ENCODE measurements at regions not wholly inside any gene's neighbourhood (a gene's known extent, or its start where the extent isn't known, plus 50 kb on each side); places are given as distances from the start of the nearest gene placed in this dataset.

DNA sequence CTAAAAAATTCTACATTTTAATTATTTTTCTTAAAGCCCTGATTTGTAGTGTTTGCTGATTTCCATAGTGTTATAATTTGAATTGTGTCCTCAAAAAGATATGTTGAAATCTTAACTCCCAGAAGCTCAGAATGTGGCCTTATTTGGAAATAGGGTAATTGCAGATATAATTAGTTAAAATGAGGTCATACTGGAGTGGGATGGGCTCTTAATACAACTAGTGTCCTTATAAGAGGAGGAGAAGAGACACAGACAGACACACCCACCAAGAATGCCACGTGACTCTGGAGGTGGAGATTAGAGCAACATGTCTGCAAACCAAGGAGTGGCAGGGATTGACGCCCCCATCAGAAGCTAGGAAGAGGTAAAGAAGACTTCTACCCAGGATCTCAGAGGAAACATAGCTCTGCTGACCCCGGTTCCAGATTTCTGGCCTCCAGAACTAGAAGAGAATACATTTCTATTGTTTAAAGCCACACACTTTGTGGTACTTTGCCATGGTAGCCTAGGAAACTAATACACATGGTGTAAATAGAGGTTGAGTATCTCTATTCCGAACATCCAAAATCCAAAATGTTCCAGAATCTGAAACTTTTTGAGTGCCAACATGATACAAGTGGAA, 70.5 kb upstream of the IRF2 start:
- Histone ChIP-seq H3K4me1 (no peaks in the 10 kb centered on the region), H3K27ac (no peak overlapping the region), H3K4me3 (no peak overlapping the region), H3K27me3 (ENCODE audit: insufficient read depth in 3 of 3, low read length in 2 of 3) (peaks cover 0 to 12% (median 0%) of the 10 kb centered on the region in 3 donors), H3K9me3 (no peaks in the 10 kb centered on the region), H3K36me3 (ENCODE audit: insufficient read depth in 1 of 2, low read depth in 1 of 2) (no peaks in the 10 kb centered on the region)
- intact Hi-C loops (cut with DNase I) = no loop called here
- WGBS, 3 donors = 43 to 49% (median 47%) methylated on average over 4 of the region's 4 CpGs
- DNase-seq (no peak), ATAC-seq (no peak)
- TF ChIP-seq, protein P1, sequence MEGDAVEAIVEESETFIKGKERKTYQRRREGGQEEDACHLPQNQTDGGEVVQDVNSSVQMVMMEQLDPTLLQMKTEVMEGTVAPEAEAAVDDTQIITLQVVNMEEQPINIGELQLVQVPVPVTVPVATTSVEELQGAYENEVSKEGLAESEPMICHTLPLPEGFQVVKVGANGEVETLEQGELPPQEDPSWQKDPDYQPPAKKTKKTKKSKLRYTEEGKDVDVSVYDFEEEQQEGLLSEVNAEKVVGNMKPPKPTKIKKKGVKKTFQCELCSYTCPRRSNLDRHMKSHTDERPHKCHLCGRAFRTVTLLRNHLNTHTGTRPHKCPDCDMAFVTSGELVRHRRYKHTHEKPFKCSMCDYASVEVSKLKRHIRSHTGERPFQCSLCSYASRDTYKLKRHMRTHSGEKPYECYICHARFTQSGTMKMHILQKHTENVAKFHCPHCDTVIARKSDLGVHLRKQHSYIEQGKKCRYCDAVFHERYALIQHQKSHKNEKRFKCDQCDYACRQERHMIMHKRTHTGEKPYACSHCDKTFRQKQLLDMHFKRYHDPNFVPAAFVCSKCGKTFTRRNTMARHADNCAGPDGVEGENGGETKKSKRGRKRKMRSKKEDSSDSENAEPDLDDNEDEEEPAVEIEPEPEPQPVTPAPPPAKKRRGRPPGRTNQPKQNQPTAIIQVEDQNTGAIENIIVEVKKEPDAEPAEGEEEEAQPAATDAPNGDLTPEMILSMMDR (IDR thresholded peaks at IDR 0.05) = no peak

DNA sequence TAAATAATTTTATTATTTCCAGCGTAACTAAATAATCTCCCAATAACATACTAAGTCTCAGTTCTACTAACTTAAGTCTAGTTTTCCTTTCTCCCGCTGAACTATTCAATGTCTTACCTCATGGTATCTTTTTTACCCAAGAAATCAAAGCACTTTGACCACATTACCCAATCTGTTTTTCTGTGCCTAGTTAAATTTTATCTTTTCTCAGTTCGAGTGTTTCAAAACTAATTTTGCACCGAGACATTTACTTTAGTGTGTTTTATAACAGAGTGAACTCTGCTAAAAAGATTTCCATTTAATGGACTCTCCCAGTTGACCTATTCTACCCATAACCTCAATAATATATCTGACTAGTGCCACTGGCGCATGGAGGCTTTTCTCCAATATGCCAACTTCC, 67.6 kb upstream of the IRF2 start:
- no peak for DNase-seq
- Histone ChIP-seq H3K4me1 (peaks cover 3% of the 10 kb centered on the region), H3K4me3 (no peak overlapping the region), H3K27me3 (ENCODE audit: insufficient read depth in 3 of 3, low read length in 2 of 3) (peaks cover 0 to 4% (median 0%) of the 10 kb centered on the region in 3 donors), H3K27ac (no peak overlapping the region), H3K9me3 (no peaks in the 10 kb centered on the region), H3K36me3 (ENCODE audit: insufficient read depth in 1 of 2, low read depth in 1 of 2) (no peaks in the 10 kb centered on the region)
- intact Hi-C loops (cut with DNase I) = no loop called here
- no peak for ATAC-seq
- WGBS, 3 donors = 90 to 95% (median 90%) methylated on average over 5 of the region's 5 CpGs
- TF ChIP-seq, protein P1 (IDR thresholded peaks at IDR 0.05) = no peak

DNA sequence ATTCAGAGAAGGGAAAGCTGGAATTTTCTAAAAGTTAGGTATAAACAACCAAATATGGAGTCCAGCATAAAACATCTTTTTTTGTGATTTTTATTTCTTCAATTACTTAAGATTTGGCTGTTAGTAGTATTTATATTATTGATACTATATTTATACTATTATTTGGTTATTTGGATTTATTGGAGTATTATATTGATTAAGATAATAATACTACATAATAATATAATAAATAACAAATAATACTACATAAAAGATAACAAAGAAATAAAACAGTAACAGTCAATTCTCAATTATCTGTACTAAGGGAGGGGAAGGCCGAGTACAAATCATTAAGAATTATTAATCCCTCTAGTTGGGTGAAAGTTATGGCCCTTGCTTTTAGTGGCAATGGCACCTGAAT, 66.0 kb upstream of the IRF2 start:
- TF ChIP-seq, protein P1 (IDR thresholded peaks at IDR 0.05) = no peak
- intact Hi-C loops (cut with DNase I) = no loop called here
- H3K9me3 ChIP-seq = no peaks in the 10 kb centered on the region
- H3K4me1 ChIP-seq = peaks cover 13% of the 10 kb centered on the region
- H3K36me3 ChIP-seq (ENCODE audit: insufficient read depth in 1 of 2, low read depth in 1 of 2) = no peaks in the 10 kb centered on the region
- no peaks in the 10 kb centered on the region for H3K27me3 ChIP-seq (ENCODE audit: insufficient read depth in 3 of 3, low read length in 2 of 3)
- H3K4me3 ChIP-seq = no peak overlapping the region
- no peak for ATAC-seq
- DNase-seq = no peak
- H3K27ac ChIP-seq = no peak overlapping the region
- WGBS, 3 donors = 73 to 84% (median 81%) methylated on average over 1 of the region's 1 CpG

DNA sequence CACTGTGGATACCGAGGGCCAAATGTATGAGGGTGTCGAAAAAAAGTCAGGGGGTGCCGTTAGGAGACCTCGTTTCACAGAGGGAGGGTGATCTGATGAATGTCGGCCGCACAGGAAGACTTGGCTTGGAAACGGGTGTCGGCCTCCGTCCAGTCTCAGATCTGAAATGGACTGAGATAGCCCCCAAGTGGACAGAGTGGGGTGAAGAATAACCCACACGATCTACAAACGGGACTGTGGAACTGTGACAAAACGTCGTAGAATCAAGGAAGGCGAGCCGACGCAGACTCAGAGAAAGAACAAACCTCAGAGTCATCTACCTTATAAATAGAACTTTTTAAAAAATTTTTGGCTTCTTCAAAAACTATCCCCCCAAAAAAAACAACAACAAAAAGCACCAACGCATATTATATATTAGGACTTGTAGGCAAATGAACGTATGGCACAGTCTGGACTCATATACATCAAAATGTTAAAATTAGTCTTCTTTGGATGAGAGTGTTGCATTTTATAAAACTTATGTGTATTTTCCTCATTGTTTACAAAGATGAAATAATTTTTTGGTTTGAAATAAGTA, 63.8 kb upstream of the IRF2 start:
- WGBS, 3 donors = 2 to 5% (median 2%) methylated on average over 18 of the region's 18 CpGs
- peak; percentile 88 to 94 for DNase-seq

More for the DNA sequence above, 63.8 kb upstream of the IRF2 start:
- no peaks in the 10 kb centered on the region for H3K27me3 ChIP-seq (ENCODE audit: insufficient read depth in 3 of 3, low read length in 2 of 3)
- ATAC-seq = peak; percentile 92 to 95 (median 94)
- H3K9me3 ChIP-seq = no peaks in the 10 kb centered on the region
- H3K27ac ChIP-seq = peak overlapping the region; percentile 98
- intact Hi-C loops (cut with DNase I) = loop anchor here (1.0 to 5.0 kb wide), 6 partner anchors 109 to 275 kb away; partner anchors contain the start of genes CASP3 (in 1 of the 2) and PRIMPOL (in 1 of the 2)
- peak overlapping the region; percentile 89 for H3K4me3 ChIP-seq
- TF ChIP-seq, protein P1 (IDR thresholded peaks at IDR 0.05) = peak; percentile 67
- H3K4me1 ChIP-seq = peaks cover 19% of the 10 kb centered on the region
- H3K36me3 ChIP-seq (ENCODE audit: insufficient read depth in 1 of 2, low read depth in 1 of 2) = no peaks in the 10 kb centered on the region
